ENCODE measurements at regions not wholly inside any gene's neighbourhood (a gene's known extent, or its start where the extent isn't known, plus 50 kb on each side); places are given as distances from the start of the nearest gene placed in this dataset.

- Mint-ChIP-seq H3K4me1 (ENCODE audit: low read depth) (no peaks in the 10 kb centered on the region), H3K36me3 (ENCODE audit: low read depth) (no peaks in the 10 kb centered on the region), H3K27me3 (no peaks in the 10 kb centered on the region), H3K4me3 (no peak overlapping the region), H3K9me3 (no peaks in the 10 kb centered on the region), H3K27ac (no peak overlapping the region)
- Histone ChIP-seq H3K4me3 (ENCODE audit: low read length) (no peak overlapping the region), H3K27ac (ENCODE audit: low read depth in 1 of 2, low read length in 2 of 2) (no peak overlapping the region), H3K9me3 (ENCODE audit: control insufficient read depth in 1 of 2, insufficient read depth in 1 of 2, low read length in 2 of 2) (no peaks in the 10 kb centered on the region), H3K36me3 (ENCODE audit: insufficient read depth, low read length) (no peaks in the 10 kb centered on the region), H3K4me1 (ENCODE audit: insufficient read depth, low read length) (no peaks in the 10 kb centered on the region), H3K27me3 (ENCODE audit: control insufficient read depth in 1 of 2, insufficient read depth in 2 of 2, low read length in 2 of 2) (no peaks in the 10 kb centered on the region)
- intact Hi-C loops (cut with DNase I, micrococcal nuclease) = no loop called here
- TF ChIP-seq, protein P1, sequence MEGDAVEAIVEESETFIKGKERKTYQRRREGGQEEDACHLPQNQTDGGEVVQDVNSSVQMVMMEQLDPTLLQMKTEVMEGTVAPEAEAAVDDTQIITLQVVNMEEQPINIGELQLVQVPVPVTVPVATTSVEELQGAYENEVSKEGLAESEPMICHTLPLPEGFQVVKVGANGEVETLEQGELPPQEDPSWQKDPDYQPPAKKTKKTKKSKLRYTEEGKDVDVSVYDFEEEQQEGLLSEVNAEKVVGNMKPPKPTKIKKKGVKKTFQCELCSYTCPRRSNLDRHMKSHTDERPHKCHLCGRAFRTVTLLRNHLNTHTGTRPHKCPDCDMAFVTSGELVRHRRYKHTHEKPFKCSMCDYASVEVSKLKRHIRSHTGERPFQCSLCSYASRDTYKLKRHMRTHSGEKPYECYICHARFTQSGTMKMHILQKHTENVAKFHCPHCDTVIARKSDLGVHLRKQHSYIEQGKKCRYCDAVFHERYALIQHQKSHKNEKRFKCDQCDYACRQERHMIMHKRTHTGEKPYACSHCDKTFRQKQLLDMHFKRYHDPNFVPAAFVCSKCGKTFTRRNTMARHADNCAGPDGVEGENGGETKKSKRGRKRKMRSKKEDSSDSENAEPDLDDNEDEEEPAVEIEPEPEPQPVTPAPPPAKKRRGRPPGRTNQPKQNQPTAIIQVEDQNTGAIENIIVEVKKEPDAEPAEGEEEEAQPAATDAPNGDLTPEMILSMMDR (IDR thresholded peaks at IDR 0.05) = no peak
- DNase-seq = no peak
- no peak for ATAC-seq (ENCODE audit: poor library complexity)
- POLR2A ChIA-PET = no interaction called here
- CTCF ChIA-PET = no interaction called here
These were observed 99.5 kb downstream of the FGF18 start for GRCh38 chr5:171518916-171519315.

GRCh38 chr5:171520300-171521174 is 101.1 kb downstream of the FGF18 start:
- Mint-ChIP-seq H3K9me3 (no peaks in the 10 kb centered on the region), H3K36me3 (ENCODE audit: low read depth) (no peaks in the 10 kb centered on the region), H3K27ac (no peak overlapping the region), H3K4me3 (no peak overlapping the region), H3K27me3 (no peaks in the 10 kb centered on the region), H3K4me1 (ENCODE audit: low read depth) (no peaks in the 10 kb centered on the region)
- Histone ChIP-seq H3K27ac (ENCODE audit: low read depth in 1 of 2, low read length in 2 of 2) (no peak overlapping the region), H3K4me1 (ENCODE audit: insufficient read depth, low read length) (no peaks in the 10 kb centered on the region), H3K9me3 (ENCODE audit: control insufficient read depth in 1 of 2, insufficient read depth in 1 of 2, low read length in 2 of 2) (no peaks in the 10 kb centered on the region), H3K27me3 (ENCODE audit: control insufficient read depth in 1 of 2, insufficient read depth in 2 of 2, low read length in 2 of 2) (no peaks in the 10 kb centered on the region), H3K36me3 (ENCODE audit: insufficient read depth, low read length) (no peaks in the 10 kb centered on the region), H3K4me3 (ENCODE audit: low read length) (no peak overlapping the region)
- no peak for ATAC-seq (ENCODE audit: poor library complexity)
- ChIA-PET CTCF (no interaction called here), POLR2A (no interaction called here)
- no peak for DNase-seq
- intact Hi-C loops (cut with DNase I, micrococcal nuclease) = no loop called here
- TF ChIP-seq, protein P1 (IDR thresholded peaks at IDR 0.05) = no peak

- no peaks in the 10 kb centered on the region for H3K27me3 ChIP-seq (ENCODE audit: control insufficient read depth in 1 of 2, insufficient read depth in 2 of 2, low read length in 2 of 2)
- Mint-ChIP-seq H3K27ac (no peak overlapping the region), H3K36me3 (ENCODE audit: low read depth) (no peaks in the 10 kb centered on the region), H3K9me3 (no peaks in the 10 kb centered on the region), H3K27me3 (no peaks in the 10 kb centered on the region), H3K4me1 (ENCODE audit: low read depth) (no peaks in the 10 kb centered on the region), H3K4me3 (no peak overlapping the region)
- TF ChIP-seq, protein P1 (IDR thresholded peaks at IDR 0.05) = no peak
- H3K27ac ChIP-seq (ENCODE audit: low read depth in 1 of 2, low read length in 2 of 2) = no peak overlapping the region
- no peak overlapping the region for H3K4me3 ChIP-seq (ENCODE audit: low read length)
- ChIA-PET POLR2A (no interaction called here), CTCF (no interaction called here)
- H3K36me3 ChIP-seq (ENCODE audit: insufficient read depth, low read length) = no peaks in the 10 kb centered on the region
- no peaks in the 10 kb centered on the region for H3K9me3 ChIP-seq (ENCODE audit: control insufficient read depth in 1 of 2, insufficient read depth in 1 of 2, low read length in 2 of 2)
- no peaks in the 10 kb centered on the region for H3K4me1 ChIP-seq (ENCODE audit: insufficient read depth, low read length)
- intact Hi-C loops (cut with DNase I, micrococcal nuclease) = no loop called here
- DNase-seq (no peak), ATAC-seq (ENCODE audit: poor library complexity) (no peak)
These were observed 101.8 kb downstream of the FGF18 start for GRCh38 chr5:171521219-171521633.

All from CD4-positive, alpha-beta T cell (primary cell).